H9 (cell line): ENCODE measurements at regions not wholly inside any gene's neighbourhood (a gene's known extent, or its start where the extent isn't known, plus 50 kb on each side); places are given as distances from the start of the nearest gene placed in this dataset.
"Not testable (repeated sequence)": the region's sequence is repeated elsewhere in the genome, so short reads cannot be mapped to it uniquely, and the experiment has no call there.

Source experiments
- DNase-seq: peaks from one replicate; pipeline ENCODE4 v3.0.0-alpha.2; 2017
- H2AFZ ChIP-seq: one replicate; pipeline ENCODE4 v1.6.1; 2013; ENCODE audit warnings: mild to moderate bottlenecking, low read length, control low read depth, moderate library complexity
- H2AK5ac ChIP-seq: 2 replicates; pipeline ENCODE4 v1.6.1; 2013; ENCODE audit warnings: low read length, control low read depth, mixed read lengths; ENCODE audit not compliant: insufficient read length
- H2BK120ac ChIP-seq: one replicate; pipeline ENCODE4 v1.6.1; 2013; ENCODE audit warnings: low read depth, mild to moderate bottlenecking, low read length, control low read depth, inconsistent platforms; ENCODE audit not compliant: poor library complexity, severe bottlenecking
- H2BK12ac ChIP-seq: 2 replicates; pipeline ENCODE4 v1.6.1; 2013; ENCODE audit warnings: low read length, control low read depth, mixed read lengths, low read depth; ENCODE audit not compliant: insufficient read length
- H2BK15ac ChIP-seq: 2 replicates; pipeline ENCODE4 v1.6.1; 2013; ENCODE audit warnings: low read depth, low read length, control low read depth
- H2BK20ac ChIP-seq: one replicate; pipeline ENCODE4 v1.6.1; 2013; ENCODE audit warnings: low read depth, mild to moderate bottlenecking, low read length, control low read depth, inconsistent platforms; ENCODE audit not compliant: poor library complexity, severe bottlenecking
- H2BK5ac ChIP-seq: 2 replicates; pipeline ENCODE4 v1.6.1; 2013; ENCODE audit warnings: low read length, control low read depth, mixed read lengths; ENCODE audit not compliant: insufficient read length
- H3K14ac ChIP-seq: 2 replicates; pipeline ENCODE4 v1.6.1; 2013; ENCODE audit warnings: low read length, control low read depth; ENCODE audit not compliant: insufficient read depth
- H3K18ac ChIP-seq: 2 replicates; pipeline ENCODE4 v1.6.1; 2013; ENCODE audit warnings: low read depth, mild to moderate bottlenecking, mixed read lengths, low read length, control low read depth; ENCODE audit not compliant: insufficient read length
- H3K23ac ChIP-seq: 2 replicates; pipeline ENCODE4 v1.6.1; 2013; ENCODE audit warnings: low read length, control low read depth, mixed read lengths, low read depth; ENCODE audit not compliant: insufficient read length
- H3K23me2 ChIP-seq: 2 replicates; pipeline ENCODE4 v1.6.1; 2013; ENCODE audit warnings: low read depth, mild to moderate bottlenecking, mixed read lengths, low read length, control low read depth; ENCODE audit not compliant: insufficient read length, poor library complexity, severe bottlenecking
- H3K27ac ChIP-seq: 2 replicates; pipeline ENCODE4 v1.5.1; 2013; ENCODE audit warnings: low read length, control low read depth, mixed read lengths, low read depth; ENCODE audit not compliant: insufficient read length
- H3K27me3 ChIP-seq: 2 replicates; pipeline ENCODE4 v1.6.1; 2013; ENCODE audit warnings: low read length, control low read depth, inconsistent platforms; ENCODE audit not compliant: insufficient read depth
- H3K4ac ChIP-seq: 2 replicates; pipeline ENCODE4 v1.6.1; 2013; ENCODE audit warnings: low read depth, mild to moderate bottlenecking, control low read depth, inconsistent platforms, low read length, moderate library complexity
- H3K4me1 ChIP-seq: 2 replicates; pipeline ENCODE4 v1.6.1; 2013; ENCODE audit warnings: low read length, control low read depth, inconsistent platforms; ENCODE audit not compliant: insufficient read depth
- H3K4me2 ChIP-seq: 2 replicates; pipeline ENCODE4 v1.6.1; 2013; ENCODE audit warnings: low read length, control low read depth, mixed read lengths; ENCODE audit not compliant: insufficient read length, insufficient read depth
- H3K56ac ChIP-seq: 2 replicates; pipeline ENCODE4 v1.6.1; 2013; ENCODE audit warnings: low read depth, mild to moderate bottlenecking, mixed read lengths, low read length, control low read depth; ENCODE audit not compliant: insufficient read length
- H3K79me1 ChIP-seq: 2 replicates; pipeline ENCODE4 v1.6.1; 2013; ENCODE audit warnings: low read depth, mild to moderate bottlenecking, moderate library complexity, low read length, control low read depth, inconsistent platforms; ENCODE audit not compliant: insufficient read depth, poor library complexity, severe bottlenecking
- H3K79me2 ChIP-seq: 2 replicates; pipeline ENCODE4 v1.6.1; 2013; ENCODE audit warnings: low read length, control low read depth, inconsistent platforms; ENCODE audit not compliant: insufficient read depth
- H3K9ac ChIP-seq: 2 replicates; pipeline ENCODE4 v1.6.1; 2013; ENCODE audit warnings: low read length, control low read depth, mixed read lengths; ENCODE audit not compliant: insufficient read length; ENCODE audit errors: extremely low read depth
- H3K9me3 ChIP-seq: one replicate; pipeline ENCODE4 v1.6.1; 2013; ENCODE audit warnings: low read depth, low read length, inconsistent platforms; ENCODE audit not compliant: control insufficient read depth
- H3T11ph ChIP-seq: one replicate; pipeline ENCODE4 v1.6.1; 2013; ENCODE audit warnings: mild to moderate bottlenecking, low read length, control low read depth, inconsistent platforms
- H4K20me1 ChIP-seq: one replicate; pipeline ENCODE4 v1.6.1; 2013; ENCODE audit not compliant: control insufficient read depth, insufficient read length, insufficient read depth
- H4K5ac ChIP-seq: 2 replicates; pipeline ENCODE4 v1.6.1; 2013; ENCODE audit warnings: low read depth, mild to moderate bottlenecking, mixed read lengths, low read length, control low read depth; ENCODE audit not compliant: insufficient read length
- H4K8ac ChIP-seq: replicated peaks from 2 replicates; pipeline ENCODE4 v1.6.1; 2013; ENCODE audit warnings: low read length, control low read depth, mixed read lengths, low read depth; ENCODE audit not compliant: insufficient read length
- H4K91ac ChIP-seq: 2 replicates; pipeline ENCODE4 v1.6.1; 2013; ENCODE audit warnings: low read depth, mild to moderate bottlenecking, moderate library complexity, mixed read lengths, low read length, control low read depth; ENCODE audit not compliant: insufficient read length
- H3K27ac Mint-ChIP-seq, 3 experiments: 2 replicates in 2 of 3; 3 replicates in 1 of 3; pipeline ENCODE4 v1.8.0; 2020 to 2021; ENCODE audit warnings: mixed read lengths in 3 of 3, mild to moderate bottlenecking in 1 of 3, moderate library complexity in 1 of 3
- H3K27me3 Mint-ChIP-seq: 2 replicates; pipeline ENCODE4 v1.8.0; 2021; ENCODE audit warnings: low read depth, mild to moderate bottlenecking, moderate library complexity, mixed read lengths
- H3K36me3 Mint-ChIP-seq, 3 experiments: 2 replicates in 2 of 3; 3 replicates in 1 of 3; pipeline ENCODE4 v1.8.0; 2020 to 2021; ENCODE audit warnings: low read depth in 3 of 3, mixed read lengths in 3 of 3; ENCODE audit not compliant: insufficient read depth in 1 of 3
- H3K4me1 Mint-ChIP-seq, 2 experiments: 2 replicates each; pipeline ENCODE4 v1.8.0; 2020; ENCODE audit warnings: mixed read lengths in 2 of 2
- H3K4me3 Mint-ChIP-seq, 2 experiments: 2 replicates in 1 of 2; 3 replicates in 1 of 2; pipeline ENCODE4 v1.8.0; 2020 to 2021; ENCODE audit warnings: mild to moderate bottlenecking in 2 of 2, mixed read lengths in 2 of 2, moderate library complexity in 1 of 2
- H3K9me3 Mint-ChIP-seq, 2 experiments: 2 replicates in 1 of 2; 3 replicates in 1 of 2; pipeline ENCODE4 v1.8.0; 2020; ENCODE audit warnings: mild to moderate bottlenecking in 2 of 2, mixed read lengths in 2 of 2, moderate library complexity in 1 of 2
- WGBS: extraction: QIAGEN DNeasy Blood & Tissue Kit; methylation state at CpG from one replicate; pipeline ENCODE4 v1.1.7; 2013; ENCODE audit warnings: missing lambda C conversion rate, low lambda C conversion rate, mixed read lengths; ENCODE audit not compliant: insufficient read length; ENCODE audit errors: extremely low coverage; 5-methylcytosine and 5-hydroxymethylcytosine counted together
- TF ChIP-seq, protein P1 (sequence below): fragments of 200-600 bp; sonication (generic); conservative IDR thresholded peaks from 3 replicates; pipeline ENCODE4 v1.8.0; 2021; ENCODE audit warnings: antibody characterized with exemption, mild to moderate bottlenecking

DNA sequence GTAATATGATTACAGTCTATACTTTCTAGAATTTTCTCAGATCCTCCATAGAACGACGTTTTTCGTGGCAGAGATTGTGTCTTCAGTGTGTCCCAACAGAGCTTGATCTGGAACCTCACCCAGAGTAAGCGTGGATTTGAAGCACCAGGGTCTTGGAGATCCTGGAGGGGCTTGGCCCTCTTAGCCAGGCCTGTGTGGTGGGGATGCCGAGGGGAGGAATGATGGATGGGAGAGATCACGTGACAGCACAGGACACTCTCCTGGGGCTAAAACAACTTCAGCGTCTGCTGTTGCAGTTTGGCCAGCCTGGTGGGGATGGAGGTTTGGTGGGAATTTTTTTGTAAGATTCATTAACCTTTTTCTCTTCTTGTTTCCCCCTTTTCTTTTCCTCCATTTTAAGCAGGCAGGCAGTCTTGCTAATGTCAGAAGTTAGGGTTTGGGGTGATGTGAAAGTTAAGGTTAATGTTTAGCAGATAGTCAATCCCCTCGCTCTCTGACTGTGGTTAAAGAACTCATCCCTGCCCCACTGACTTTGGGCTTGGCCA, 100.7 kb upstream of the SULF2 start:
- Mint-ChIP-seq H3K4me3 (no peak overlapping the region), H3K36me3 (no peaks in the 10 kb centered on the region), H3K27ac (no peak overlapping the region; a peak in 2 of 7 replicates), H3K9me3 (no peaks in the 10 kb centered on the region; a peak in 1 of 5 replicates), H3K27me3 (peaks cover 5% of the 10 kb centered on the region), H3K4me1 (peaks cover 0 to 3% of the 10 kb centered on the region in 2 experiments; a peak in 1 of 4 replicates)
- Histone ChIP-seq H4K8ac (no peak overlapping the region), H3K4me2 (no peak overlapping the region), H3K79me2 (no peaks in the 10 kb centered on the region), H2BK12ac (no peak overlapping the region), H3K18ac (no peak overlapping the region), H3K23me2 (no peaks in the 10 kb centered on the region), H2BK15ac (no peak overlapping the region), H4K91ac (no peak overlapping the region), H3K14ac (no peak overlapping the region), H3K4me1 (no peaks in the 10 kb centered on the region), H2AK5ac (no peak overlapping the region), H4K20me1 (no peaks in the 10 kb centered on the region), H3K27ac (no peak overlapping the region), H4K5ac (no peak overlapping the region), H2BK5ac (no peak overlapping the region), H3K9ac (no peak overlapping the region), H2BK20ac (no peak overlapping the region), H3T11ph (no peak overlapping the region), H2AFZ (no peak overlapping the region), H3K79me1 (no peaks in the 10 kb centered on the region), H2BK120ac (no peak overlapping the region), H3K4ac (no peak overlapping the region), H3K23ac (no peak overlapping the region), H3K9me3 (no peaks in the 10 kb centered on the region), H3K27me3 (no peaks in the 10 kb centered on the region), H3K56ac (no peak overlapping the region)
- TF ChIP-seq, protein P1, sequence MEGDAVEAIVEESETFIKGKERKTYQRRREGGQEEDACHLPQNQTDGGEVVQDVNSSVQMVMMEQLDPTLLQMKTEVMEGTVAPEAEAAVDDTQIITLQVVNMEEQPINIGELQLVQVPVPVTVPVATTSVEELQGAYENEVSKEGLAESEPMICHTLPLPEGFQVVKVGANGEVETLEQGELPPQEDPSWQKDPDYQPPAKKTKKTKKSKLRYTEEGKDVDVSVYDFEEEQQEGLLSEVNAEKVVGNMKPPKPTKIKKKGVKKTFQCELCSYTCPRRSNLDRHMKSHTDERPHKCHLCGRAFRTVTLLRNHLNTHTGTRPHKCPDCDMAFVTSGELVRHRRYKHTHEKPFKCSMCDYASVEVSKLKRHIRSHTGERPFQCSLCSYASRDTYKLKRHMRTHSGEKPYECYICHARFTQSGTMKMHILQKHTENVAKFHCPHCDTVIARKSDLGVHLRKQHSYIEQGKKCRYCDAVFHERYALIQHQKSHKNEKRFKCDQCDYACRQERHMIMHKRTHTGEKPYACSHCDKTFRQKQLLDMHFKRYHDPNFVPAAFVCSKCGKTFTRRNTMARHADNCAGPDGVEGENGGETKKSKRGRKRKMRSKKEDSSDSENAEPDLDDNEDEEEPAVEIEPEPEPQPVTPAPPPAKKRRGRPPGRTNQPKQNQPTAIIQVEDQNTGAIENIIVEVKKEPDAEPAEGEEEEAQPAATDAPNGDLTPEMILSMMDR = no peak
- WGBS = no CpG with 5 or more reads among the region's 8 CpGs
- DNase-seq = no peak

DNA sequence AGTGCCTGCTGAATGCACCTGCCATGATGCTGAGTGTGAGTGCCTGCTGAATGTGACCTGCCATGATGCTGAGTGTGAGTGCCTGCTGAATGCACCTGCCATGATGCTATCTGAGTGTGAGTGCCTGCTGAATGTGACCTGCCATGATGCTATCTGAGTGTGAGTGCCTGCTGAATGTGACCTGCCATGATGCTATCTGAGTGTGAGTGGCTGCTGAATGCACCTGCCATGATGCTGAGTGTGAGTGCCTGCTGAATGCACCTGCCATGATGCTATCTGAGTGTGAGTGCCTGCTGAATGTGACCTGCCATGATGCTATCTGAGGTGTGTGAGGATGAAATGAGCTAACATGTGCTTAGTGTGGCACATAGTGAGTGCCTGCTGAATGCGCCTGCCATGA, 98.7 kb upstream of the SULF2 start:
- H4K20me1 ChIP-seq, H3K27me3 Mint-ChIP-seq, DNase-seq, H3K23me2 ChIP-seq, H4K8ac ChIP-seq, H3K4ac ChIP-seq, H3K79me1 ChIP-seq, H3K4me1 Mint-ChIP-seq, H3K18ac ChIP-seq, H3K9ac ChIP-seq, H3K4me1 ChIP-seq, H3K27me3 ChIP-seq, H2BK120ac ChIP-seq, H3K4me2 ChIP-seq, H3K14ac ChIP-seq, H2BK12ac ChIP-seq, H3K27ac ChIP-seq, H3K56ac ChIP-seq, H3K27ac Mint-ChIP-seq, H2AFZ ChIP-seq, H2BK5ac ChIP-seq, H3K79me2 ChIP-seq, H3K36me3 Mint-ChIP-seq, H2BK20ac ChIP-seq, H3K4me3 Mint-ChIP-seq, H4K5ac ChIP-seq, H2AK5ac ChIP-seq, H4K91ac ChIP-seq, H3K9me3 ChIP-seq, H2BK15ac ChIP-seq, H3K23ac ChIP-seq, H3T11ph ChIP-seq, H3K9me3 Mint-ChIP-seq: not testable (repeated sequence)
- no CpG with 5 or more reads among the region's 1 CpG for WGBS
